HCT116 (cell line): ENCODE measurements at regions not wholly inside any gene's neighbourhood (a gene's known extent, or its start where the extent isn't known, plus 50 kb on each side); places are given as distances from the start of the nearest gene placed in this dataset.

Experiments
- ATAC-seq: fragments of 200-7000 bp; cut with Tn5 transposase; 2 replicates; pipeline ENCODE4 v1.9.1; 2020; ENCODE audit warnings: mild to moderate bottlenecking, moderate library complexity
- BruUV-seq: library from RNA; stranded (reverse); fragments of 400-500 nt; replicated peaks from 2 replicates; lab custom pipeline; 2021; lab: Mats Ljungman, UMichigan
- CTCF ChIA-PET: fragments of 300-600 bp; sonication (Branson Sonifier 250); formaldehyde crosslinking; loops from one replicate; lab custom pipeline; 2021; ENCODE audit warnings: antibody characterized with exemption; lab: Charles Lee
- POLR2A ChIA-PET: fragments of 300-600, 350-600 bp; sonication (Branson Sonifier 250); formaldehyde crosslinking; loops from one replicate; lab custom pipeline; 2021; ENCODE audit warnings: antibody characterized with exemption; lab: Charles Lee
- RAD21 ChIA-PET, 2 experiments: fragments of 300-600 bp; sonication (Branson Sonifier 250); formaldehyde crosslinking; loops; one replicate each; lab custom pipeline; 2023; ENCODE audit warnings: low total read pairs in 2 of 2; ENCODE audit not compliant: uncharacterized antibody in 2 of 2, unreplicated experiment in 2 of 2, low non-redundant PET in 1 of 2; lab: Charles Lee
- DNase-seq: peaks from one replicate; pipeline ENCODE4 v3.0.0-alpha.2; 2010; ENCODE audit warnings: low read depth, low spot score
- H2AFZ ChIP-seq: fragments of 200-600 bp; shearing (Covaris generic), sonication (generic); 2 replicates; pipeline ENCODE4 v1.6.1; 2017; ENCODE audit warnings: low read depth, mixed run types, mixed read lengths, antibody characterized with exemption, low read length; ENCODE audit not compliant: poor library complexity, severe bottlenecking
- H3K27ac ChIP-seq: 2 replicates; pipeline ENCODE4 v1.5.1; 2012; ENCODE audit warnings: low read depth, low read length
- H3K27me3 ChIP-seq: fragments of 200-600 bp; sonication (generic); 2 replicates; pipeline ENCODE4 v1.6.1; 2016; ENCODE audit warnings: mixed run types, low read length, mixed read lengths; ENCODE audit not compliant: insufficient read depth
- H3K36me3 ChIP-seq, 2 experiments: fragments of 200-500 bp in 1 of 2; fragments of 200-600 bp in 1 of 2; sonication (Bioruptor generic) in 1 of 2; sonication (generic) in 1 of 2; 2 replicates each; pipeline versions ENCODE4 v1.5.1 to v1.6.1; 2014 to 2016; ENCODE audit warnings: low read length in 2 of 2, inconsistent platforms in 1 of 2, mixed read lengths in 1 of 2, mixed run types in 1 of 2; ENCODE audit not compliant: insufficient read depth in 2 of 2, control insufficient read depth in 1 of 2
- H3K4me1 ChIP-seq, 2 experiments: fragments of 200-600 bp in 1 of 2; sonication (generic) in 1 of 2; 2 replicates each; pipeline versions ENCODE4 v1.5.1 to v1.6.1; 2012 to 2017; ENCODE audit warnings: low read length in 2 of 2, inconsistent platforms in 1 of 2, mild to moderate bottlenecking in 1 of 2, mixed read lengths in 1 of 2, mixed run types in 1 of 2, moderate library complexity in 1 of 2; ENCODE audit not compliant: insufficient read depth in 2 of 2, control insufficient read depth in 1 of 2
- H3K4me2 ChIP-seq: fragments of 200-600 bp; sonication (generic); 2 replicates; pipeline ENCODE4 v1.6.1; 2017; ENCODE audit warnings: mixed run types, low read length, mixed read lengths
- H3K4me3 ChIP-seq, 2 experiments: fragments of 200-600 bp in 1 of 2; sonication (generic) in 1 of 2; replicated peaks in 1 of 2; 2 replicates each; pipeline ENCODE4 v1.5.1; 2011 to 2016; ENCODE audit warnings: low read length in 2 of 2, control low read depth in 1 of 2, low read depth in 1 of 2, mild to moderate bottlenecking in 1 of 2, mixed read lengths in 1 of 2, mixed run types in 1 of 2
- H3K79me2 ChIP-seq: fragments of 200-600 bp; sonication (generic); 2 replicates; pipeline ENCODE4 v1.6.1; 2017; ENCODE audit warnings: mild to moderate bottlenecking, mixed run types, low read length, moderate library complexity, mixed read lengths; ENCODE audit not compliant: insufficient read depth
- H3K9ac ChIP-seq: fragments of 200-600 bp; sonication (generic); 2 replicates; pipeline ENCODE4 v1.6.1; 2016; ENCODE audit warnings: low read length, mixed read lengths
- H3K9me2 ChIP-seq: fragments of 200-600 bp; sonication (generic), shearing (Covaris generic); 2 replicates; pipeline ENCODE4 v1.6.1; 2017; ENCODE audit warnings: mixed run types, mild to moderate bottlenecking, moderate library complexity; ENCODE audit not compliant: insufficient read depth
- H3K9me3 ChIP-seq, 2 experiments: fragments of 200-500 bp in 1 of 2; fragments of 200-600 bp in 1 of 2; sonication (Bioruptor generic) in 1 of 2; sonication (generic) in 1 of 2; 2 replicates each; pipeline ENCODE4 v1.6.1; 2014 to 2017; ENCODE audit warnings: low read length in 2 of 2, mixed read lengths in 2 of 2, inconsistent platforms in 1 of 2, low read depth in 1 of 2, mild to moderate bottlenecking in 1 of 2, mixed run types in 1 of 2, moderate library complexity in 1 of 2; ENCODE audit not compliant: control insufficient read depth in 1 of 2, insufficient read depth in 1 of 2
- H4K20me1 ChIP-seq: fragments of 200-600 bp; sonication (generic), shearing (Covaris generic); 2 replicates; pipeline ENCODE4 v1.6.1; 2017; ENCODE audit warnings: mixed run types, mild to moderate bottlenecking, moderate library complexity; ENCODE audit not compliant: insufficient read depth
- ATF3 ChIP-seq: IDR thresholded peaks from 2 replicates; pipeline ENCODE4 v1.6.1; 2012
- CTCF ChIP-seq, 3 experiments: fragments of 200-600 bp in 1 of 3; sonication (generic) in 1 of 3; IDR thresholded peaks in 2 of 3; conservative IDR thresholded peaks in 1 of 3; 2 replicates each; pipeline ENCODE4 v1.5.1; 2012 to 2017; ENCODE audit warnings: low read depth in 2 of 3, low read length in 2 of 3, antibody characterized with exemption in 1 of 3, borderline replicate concordance in 1 of 3, control low read depth in 1 of 3, mild to moderate bottlenecking in 1 of 3, mixed read lengths in 1 of 3, mixed run types in 1 of 3, moderate library complexity in 1 of 3; ENCODE audit not compliant: insufficient read depth in 1 of 3
- EZH2phosphoT487 ChIP-seq: fragments of 200-600 bp; IDR thresholded peaks from 2 replicates; pipeline ENCODE4 v1.6.1; 2018; ENCODE audit warnings: antibody characterized with exemption, borderline replicate concordance
- POLR2AphosphoS5 ChIP-seq: IDR thresholded peaks from 2 replicates; pipeline ENCODE4 v1.6.1; 2011; ENCODE audit warnings: mild to moderate bottlenecking, low read depth, low read length, moderate library complexity
- ZFX ChIP-seq: fragments of 450-650 bp; IDR thresholded peaks from 2 replicates; pipeline ENCODE4 v1.6.1; 2017
- intact Hi-C: fragments of 100-400 bp; cut with micrococcal nuclease; formaldehyde crosslinking; loops from 2 replicates; pipeline ENCODE4 v1.10.0; 2022

- TF ChIP-seq EZH2phosphoT487 (no peak), CTCF (IDR thresholded peaks at IDR 0.05 in 2 of 3, conservative IDR thresholded peaks at IDR 0.05 in 1 of 3; ENCODE audit: borderline replicate concordance in 1 of 3, insufficient read depth in 1 of 3, low read depth in 2 of 3, low read length in 2 of 3) (no peak)
Measured at GRCh38 chr18:3350566-3351527, 88.9 kb downstream of the MYL12B start (continued).

- ChIA-PET POLR2A (no interaction called here), CTCF (no interaction called here), RAD21 (interaction anchor here in 1 of 2 experiments (0.7 kb wide), 1 partner anchor 153 kb away, joined by 4 read pairs; no protein-coding TSS in a partner anchor)
- Histone ChIP-seq H2AFZ (no peak overlapping the region), H3K27me3 (no peaks in the 10 kb centered on the region), H3K4me1 (peaks cover 20 to 21% of the 10 kb centered on the region in 2 experiments), H3K9ac (no peak overlapping the region), H3K9me2 (no peaks in the 10 kb centered on the region), H3K79me2 (no peaks in the 10 kb centered on the region), H3K36me3 (no peaks in the 10 kb centered on the region), H3K9me3 (no peaks in the 10 kb centered on the region), H4K20me1 (no peaks in the 10 kb centered on the region), H3K4me2 (no peak overlapping the region), H3K4me3 (no peak overlapping the region), H3K27ac (no peak overlapping the region)
- no peak for TF ChIP-seq ZFX
- TF ChIP-seq POLR2AphosphoS5 = no peak
- no peak for TF ChIP-seq ATF3
- intact Hi-C loops = no loop called here
- BruUV-seq = no TSS peak
- DNase-seq (no peak), ATAC-seq (no peak)
Measured at GRCh38 chr18:3354506-3354905, 92.6 kb downstream of the MYL12B start.
